ENCODE measurements at regions not wholly inside any gene's neighbourhood (a gene's known extent, or its start where the extent isn't known, plus 50 kb on each side); places are given as distances from the start of the nearest gene placed in this dataset.

GRCh38 chr13:69566104-69566716 lies 541.4 kb upstream of the ATXN8OS start:
- no peak overlapping the region for H3K27ac ChIP-seq
- no peak for DNase-seq (ENCODE audit: low spot score)
- H3K9me3 ChIP-seq: no peaks in the 10 kb centered on the region
- WGBS: 97% methylated on average over 6 of the region's 6 CpGs
- TF ChIP-seq POLR2AphosphoS5 (IDR thresholded peaks at IDR 0.05) (no peak), POLR2A (IDR thresholded peaks at IDR 0.05) (no peak), CTCF (IDR thresholded peaks at IDR 0.05) (no peak)
- H3K4me3 ChIP-seq: no peak overlapping the region
- no peaks in the 10 kb centered on the region for H3K27me3 ChIP-seq (replicated peaks; ENCODE audit: insufficient read depth)
- H3K36me3 ChIP-seq: no peaks in the 10 kb centered on the region
- intact Hi-C loops (cut with DNase I): no loop called here
- H3K4me1 ChIP-seq (replicated peaks): no peaks in the 10 kb centered on the region

- Histone ChIP-seq H3K27ac (no peak overlapping the region), H3K36me3 (no peaks in the 10 kb centered on the region), H3K4me1 (replicated peaks) (no peaks in the 10 kb centered on the region), H3K9me3 (no peaks in the 10 kb centered on the region), H3K27me3 (replicated peaks; ENCODE audit: insufficient read depth) (no peaks in the 10 kb centered on the region), H3K4me3 (no peak overlapping the region)
- TF ChIP-seq CTCF (IDR thresholded peaks at IDR 0.05) (no peak), POLR2AphosphoS5 (IDR thresholded peaks at IDR 0.05) (no peak), POLR2A (IDR thresholded peaks at IDR 0.05) (no peak)
- intact Hi-C loops (cut with DNase I): no loop called here
- no peak for DNase-seq (ENCODE audit: low spot score)
- 55% methylated on average over 4 of the region's 4 CpGs for WGBS
Measured at GRCh38 chr13:69565334-69565733, 542.3 kb upstream of the ATXN8OS start.

- H3K27me3 ChIP-seq (replicated peaks; ENCODE audit: insufficient read depth): no peaks in the 10 kb centered on the region
- no peak overlapping the region for H3K4me3 ChIP-seq
- no peak overlapping the region for H3K27ac ChIP-seq
- WGBS: 70% methylated on average over 5 of the region's 5 CpGs
- H3K9me3 ChIP-seq: no peaks in the 10 kb centered on the region
- H3K36me3 ChIP-seq: no peaks in the 10 kb centered on the region
- intact Hi-C loops (cut with DNase I): no loop called here
- no peaks in the 10 kb centered on the region for H3K4me1 ChIP-seq (replicated peaks)
- no peak for DNase-seq (ENCODE audit: low spot score)
- no peak for TF ChIP-seq CTCF (IDR thresholded peaks at IDR 0.05)
- TF ChIP-seq POLR2A (IDR thresholded peaks at IDR 0.05): no peak
- TF ChIP-seq POLR2AphosphoS5 (IDR thresholded peaks at IDR 0.05): no peak
Measured at GRCh38 chr13:69556540-69557196, 551.0 kb upstream of the ATXN8OS start.

GRCh38 chr13:69553976-69554375 lies 553.6 kb upstream of the ATXN8OS start:
- Histone ChIP-seq H3K4me3 (no peak overlapping the region), H3K27me3 (replicated peaks; ENCODE audit: insufficient read depth) (no peaks in the 10 kb centered on the region), H3K4me1 (replicated peaks) (no peaks in the 10 kb centered on the region), H3K36me3 (no peaks in the 10 kb centered on the region), H3K9me3 (no peaks in the 10 kb centered on the region), H3K27ac (no peak overlapping the region)
- 81% methylated on average over 2 of the region's 2 CpGs for WGBS
- no peak for DNase-seq (ENCODE audit: low spot score)
- intact Hi-C loops (cut with DNase I): no loop called here
- TF ChIP-seq POLR2A (IDR thresholded peaks at IDR 0.05) (no peak), POLR2AphosphoS5 (IDR thresholded peaks at IDR 0.05) (no peak), CTCF (IDR thresholded peaks at IDR 0.05) (no peak)

GRCh38 chr13:69551193-69551592 lies 556.4 kb upstream of the ATXN8OS start:
- WGBS: 95% methylated on average over 2 of the region's 2 CpGs
- TF ChIP-seq POLR2AphosphoS5 (IDR thresholded peaks at IDR 0.05) (no peak), POLR2A (IDR thresholded peaks at IDR 0.05) (no peak), CTCF (IDR thresholded peaks at IDR 0.05) (no peak)
- Histone ChIP-seq H3K36me3 (no peaks in the 10 kb centered on the region), H3K9me3 (no peaks in the 10 kb centered on the region), H3K4me1 (replicated peaks) (no peaks in the 10 kb centered on the region), H3K4me3 (no peak overlapping the region), H3K27ac (no peak overlapping the region), H3K27me3 (replicated peaks; ENCODE audit: insufficient read depth) (no peaks in the 10 kb centered on the region)
- intact Hi-C loops (cut with DNase I): no loop called here
- DNase-seq (ENCODE audit: low spot score): no peak
